T-cell (primary cell): ENCODE measurements at regions not wholly inside any gene's neighbourhood (a gene's known extent, or its start where the extent isn't known, plus 50 kb on each side); places are given as distances from the start of the nearest gene placed in this dataset.

Experiments used
- ATAC-seq, 4 experiments: fragments of 200-7000 bp in 3 of 4; fragments of 150-1000 bp in 1 of 4; cut with Tn5 transposase; replicated peaks in 1 of 4; 1 replicate in 3 of 4; 2 replicates in 1 of 4; pipeline ENCODE4 v1.10.0; 2021; ENCODE audit warnings: moderate library complexity in 3 of 4, mild to moderate bottlenecking in 2 of 4, moderate number of reproducible peaks in 1 of 4
- CTCF ChIA-PET, 2 donors: fragments of 300-600 bp; sonication (Branson Sonifier 250); formaldehyde crosslinking; loops; one replicate each; lab custom pipeline; 2022; ENCODE audit warnings: antibody characterized with exemption in 2 of 2; lab: Charles Lee
- POLR2A ChIA-PET, 2 donors: fragments of 300-600 bp; sonication (Branson Sonifier 250); formaldehyde crosslinking; loops; one replicate each; lab custom pipeline; 2022; ENCODE audit warnings: antibody characterized with exemption in 2 of 2; lab: Charles Lee
- DNase-seq, 35 experiments: peaks; one replicate each; pipeline versions ENCODE4 v3.0.0 to v3.0.0-alpha.2; 2013 to 2023
- H3K27ac ChIP-seq: one replicate; pipeline ENCODE4 v1.5.1; 2013; ENCODE audit warnings: low read length
- H3K27me3 ChIP-seq, 2 experiments: replicated peaks in 1 of 2; 1 replicate in 1 of 2; 2 replicates in 1 of 2; pipeline versions ENCODE4 v1.6.1 to v1.7.0; 2013; ENCODE audit warnings: low read length in 1 of 2, mixed read lengths in 1 of 2; ENCODE audit not compliant: control insufficient read depth in 2 of 2, insufficient read depth in 2 of 2; ENCODE audit errors: extremely low read depth in 1 of 2
- H3K36me3 ChIP-seq, 2 donors: 1 replicate in 1 of 2; 2 replicates in 1 of 2; pipeline versions ENCODE4 v1.6.1 to v1.7.0; 2013; ENCODE audit warnings: low read length in 1 of 2; ENCODE audit not compliant: control insufficient read depth in 2 of 2, insufficient read depth in 1 of 2; ENCODE audit errors: extremely low read depth in 1 of 2
- H3K4me1 ChIP-seq, 2 experiments: 1 replicate in 1 of 2; 2 replicates in 1 of 2; pipeline versions ENCODE4 v1.6.1 to v1.7.0; 2013; ENCODE audit warnings: low read length in 2 of 2, mixed read lengths in 1 of 2; ENCODE audit not compliant: insufficient read depth in 2 of 2, control insufficient read depth in 1 of 2; ENCODE audit errors: extremely low read depth in 1 of 2
- H3K4me3 ChIP-seq, 2 donors: 1 replicate in 1 of 2; 2 replicates in 1 of 2; pipeline versions ENCODE4 v1.5.1 to v1.7.0; 2013; ENCODE audit warnings: mild to moderate bottlenecking in 2 of 2, low read length in 1 of 2, moderate library complexity in 1 of 2; ENCODE audit not compliant: control insufficient read depth in 1 of 2; ENCODE audit errors: extremely low read depth in 1 of 2
- H3K9me3 ChIP-seq: 2 replicates; pipeline ENCODE4 v1.7.0; 2013
- H3K27ac Mint-ChIP-seq, 2 donors: one replicate each; pipeline ENCODE4 v1.8.0; 2020 to 2021; ENCODE audit warnings: mild to moderate bottlenecking in 2 of 2, mixed read lengths in 2 of 2
- H3K27me3 Mint-ChIP-seq, 2 donors: one replicate each; pipeline ENCODE4 v1.8.0; 2021 to 2022; ENCODE audit warnings: mixed read lengths in 2 of 2
- H3K36me3 Mint-ChIP-seq: one replicate; pipeline ENCODE4 v1.8.0; 2021; ENCODE audit warnings: mixed read lengths
- H3K4me1 Mint-ChIP-seq, 3 donors: one replicate each; pipeline ENCODE4 v1.8.0; 2020 to 2022; ENCODE audit warnings: mixed read lengths in 3 of 3, mild to moderate bottlenecking in 1 of 3
- H3K4me3 Mint-ChIP-seq, 3 donors: one replicate each; pipeline ENCODE4 v1.8.0; 2020 to 2022; ENCODE audit warnings: mild to moderate bottlenecking in 3 of 3, mixed read lengths in 3 of 3, moderate library complexity in 3 of 3
- H3K9me3 Mint-ChIP-seq, 3 donors: one replicate each; pipeline ENCODE4 v1.8.0; 2020 to 2022; ENCODE audit warnings: mixed read lengths in 3 of 3
- WGBS: methylation state at CpG from one replicate; pipeline ENCODE4 v1.1.5; 2013; ENCODE audit warnings: missing lambda C conversion rate; ENCODE audit not compliant: insufficient coverage; 5-methylcytosine and 5-hydroxymethylcytosine counted together

GRCh38 chr16:76669288-76669687 lies 392.1 kb downstream of the CNTNAP4 start:
- Mint-ChIP-seq H3K27ac (no peak overlapping the region), H3K9me3 (peaks cover 0 to 9% (median 3%) of the 10 kb centered on the region in 3 donors), H3K36me3 (no peaks in the 10 kb centered on the region), H3K27me3 (no peaks in the 10 kb centered on the region), H3K4me1 (no peaks in the 10 kb centered on the region), H3K4me3 (no peak overlapping the region)
- ChIA-PET CTCF (no interaction called here), POLR2A (no interaction called here)
- Histone ChIP-seq H3K27me3 (no peaks in the 10 kb centered on the region), H3K4me1 (no peaks in the 10 kb centered on the region), H3K36me3 (no peaks in the 10 kb centered on the region), H3K4me3 (no peak overlapping the region), H3K9me3 (no peaks in the 10 kb centered on the region), H3K27ac (no peak overlapping the region)
- DNase-seq (no peak), ATAC-seq (no peak)
- WGBS = 17% methylated on average over 1 of the region's 3 CpGs

DNA sequence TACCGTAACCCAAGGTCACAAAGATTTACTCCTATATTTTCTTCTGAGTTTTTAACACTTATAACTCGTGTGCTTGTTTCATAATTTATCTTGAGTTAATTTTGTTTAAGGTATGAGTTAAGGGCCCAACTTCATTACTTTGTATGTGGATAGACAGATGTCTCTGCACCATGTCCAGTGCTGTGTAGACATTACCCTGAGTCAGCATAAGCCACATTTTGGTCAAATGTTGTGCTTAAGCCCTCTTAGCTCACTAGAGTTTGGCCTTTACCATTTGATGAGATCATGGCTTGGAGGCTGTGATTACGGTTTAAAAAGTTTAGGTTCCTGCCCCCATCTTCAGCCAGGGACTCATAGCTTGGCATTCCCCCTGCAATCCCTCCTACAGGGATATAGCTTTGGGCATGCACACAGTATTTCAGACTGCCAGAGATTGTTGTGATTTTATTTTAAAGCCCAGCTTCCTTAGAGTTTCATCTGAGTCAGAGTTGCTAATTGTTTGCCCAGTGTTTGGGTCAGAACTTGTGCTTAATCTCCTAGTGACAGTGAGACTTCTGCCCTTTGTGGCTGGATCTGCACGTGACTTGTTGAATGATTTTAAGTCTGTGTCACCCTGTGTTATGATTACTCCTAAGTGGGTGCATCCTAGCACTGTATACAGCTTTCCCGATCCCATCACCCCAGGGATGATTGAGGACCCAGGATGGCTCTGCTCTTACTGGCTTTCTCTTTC lies 393.1 kb downstream of the CNTNAP4 start:
- Histone ChIP-seq H3K4me1 (no peaks in the 10 kb centered on the region), H3K4me3 (no peak overlapping the region), H3K27ac (no peak overlapping the region), H3K27me3 (no peaks in the 10 kb centered on the region), H3K9me3 (no peaks in the 10 kb centered on the region), H3K36me3 (no peaks in the 10 kb centered on the region)
- DNase-seq (no peak), ATAC-seq (no peak)
- peaks cover 0 to 5% (median 3%) of the 10 kb centered on the region in 3 donors for H3K9me3 Mint-ChIP-seq
- no peaks in the 10 kb centered on the region for H3K27me3 Mint-ChIP-seq
- CTCF ChIA-PET = no interaction called here
- POLR2A ChIA-PET = no interaction called here
- no CpG with 5 or more reads among the region's 5 CpGs for WGBS
- no peak overlapping the region for H3K4me3 Mint-ChIP-seq
- H3K4me1 Mint-ChIP-seq = no peaks in the 10 kb centered on the region
- H3K27ac Mint-ChIP-seq = no peak overlapping the region
- H3K36me3 Mint-ChIP-seq = no peaks in the 10 kb centered on the region

DNA sequence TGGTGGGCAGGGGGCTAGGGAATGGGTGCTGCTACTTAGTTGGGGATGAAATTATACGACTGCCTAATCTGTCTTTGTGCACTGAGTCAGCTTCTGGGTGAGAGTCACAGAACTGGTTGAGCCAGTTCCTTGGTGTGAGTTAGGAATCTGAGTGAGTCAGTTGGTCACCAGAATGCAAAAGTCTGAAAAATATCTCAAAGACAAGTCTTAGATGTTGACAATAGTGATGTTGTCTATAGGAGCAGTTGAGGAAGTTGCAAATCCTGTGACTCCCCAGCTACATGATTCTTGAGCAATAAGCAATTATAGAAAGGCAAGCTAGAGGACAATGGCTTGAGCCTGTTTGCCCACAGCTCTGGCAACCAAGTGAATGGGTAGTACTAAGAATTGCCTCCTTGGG lies 399.2 kb downstream of the CNTNAP4 start:
- no peak overlapping the region for H3K27ac ChIP-seq
- CTCF ChIA-PET = no interaction called here
- no peak overlapping the region for H3K4me3 Mint-ChIP-seq
- no peaks in the 10 kb centered on the region for H3K36me3 ChIP-seq
- no peaks in the 10 kb centered on the region for H3K27me3 Mint-ChIP-seq
- H3K9me3 Mint-ChIP-seq = peaks cover 0 to 16% (median 3%) of the 10 kb centered on the region in 3 donors
- no peaks in the 10 kb centered on the region for H3K4me1 Mint-ChIP-seq
- ATAC-seq (no peak), DNase-seq (no peak)
- no peak overlapping the region for H3K27ac Mint-ChIP-seq
- no peaks in the 10 kb centered on the region for H3K9me3 ChIP-seq
- H3K36me3 Mint-ChIP-seq = no peaks in the 10 kb centered on the region
- 45% methylated on average over 1 of the region's 1 CpG for WGBS
- POLR2A ChIA-PET = no interaction called here
- H3K4me1 ChIP-seq = no peaks in the 10 kb centered on the region
- no peaks in the 10 kb centered on the region for H3K27me3 ChIP-seq
- H3K4me3 ChIP-seq = no peak overlapping the region

- no peaks in the 10 kb centered on the region for H3K27me3 Mint-ChIP-seq
- ATAC-seq (no peak), DNase-seq (no peak)
- H3K4me3 Mint-ChIP-seq = no peak overlapping the region
- H3K27ac ChIP-seq = no peak overlapping the region
- H3K4me1 Mint-ChIP-seq = no peaks in the 10 kb centered on the region
- no peak overlapping the region for H3K27ac Mint-ChIP-seq
- H3K4me3 ChIP-seq = no peak overlapping the region
- H3K9me3 Mint-ChIP-seq = peaks cover 0 to 20% (median 5%) of the 10 kb centered on the region in 3 donors
- WGBS = no CpG with 5 or more reads among the region's 4 CpGs
- ChIA-PET CTCF (no interaction called here), POLR2A (no interaction called here)
- H3K27me3 ChIP-seq = no peaks in the 10 kb centered on the region
- no peaks in the 10 kb centered on the region for H3K36me3 Mint-ChIP-seq
- no peaks in the 10 kb centered on the region for H3K4me1 ChIP-seq
- no peaks in the 10 kb centered on the region for H3K9me3 ChIP-seq
- H3K36me3 ChIP-seq = no peaks in the 10 kb centered on the region
Measured at GRCh38 chr16:76681296-76681695, 404.1 kb downstream of the CNTNAP4 start.

- Histone ChIP-seq H3K9me3 (no peaks in the 10 kb centered on the region), H3K4me3 (no peak overlapping the region), H3K27ac (no peak overlapping the region), H3K27me3 (no peaks in the 10 kb centered on the region), H3K36me3 (no peaks in the 10 kb centered on the region), H3K4me1 (no peaks in the 10 kb centered on the region)
- no peaks in the 10 kb centered on the region for H3K36me3 Mint-ChIP-seq
- 40% methylated on average over 1 of the region's 4 CpGs for WGBS
- ChIA-PET POLR2A (no interaction called here), CTCF (interaction anchor here in 1 of 2 donors (0.6 kb wide), 1 partner anchor 258 kb away, joined by 11 read pairs; no protein-coding TSS in a partner anchor)
- no peaks in the 10 kb centered on the region for H3K4me1 Mint-ChIP-seq
- peaks cover 0 to 19% (median 7%) of the 10 kb centered on the region in 3 donors for H3K9me3 Mint-ChIP-seq
- H3K4me3 Mint-ChIP-seq = no peak overlapping the region
- DNase-seq (no peak), ATAC-seq (no peak)
- H3K27ac Mint-ChIP-seq = no peak overlapping the region
- no peaks in the 10 kb centered on the region for H3K27me3 Mint-ChIP-seq
Measured at GRCh38 chr16:76683051-76683450, 405.9 kb downstream of the CNTNAP4 start.

- Mint-ChIP-seq H3K9me3 (peaks cover 7 to 13% (median 9%) of the 10 kb centered on the region in 3 donors), H3K4me3 (no peak overlapping the region), H3K36me3 (no peaks in the 10 kb centered on the region), H3K4me1 (no peaks in the 10 kb centered on the region), H3K27me3 (no peaks in the 10 kb centered on the region), H3K27ac (no peak overlapping the region)
- ChIA-PET POLR2A (no interaction called here), CTCF (no interaction called here)
- H3K27ac ChIP-seq = no peak overlapping the region
- no peak overlapping the region for H3K4me3 ChIP-seq
- no peaks in the 10 kb centered on the region for H3K9me3 ChIP-seq
- H3K4me1 ChIP-seq = no peaks in the 10 kb centered on the region
- no peaks in the 10 kb centered on the region for H3K27me3 ChIP-seq
- H3K36me3 ChIP-seq = no peaks in the 10 kb centered on the region
- 100% methylated on average over 1 of the region's 2 CpGs for WGBS
- no peak for ATAC-seq
- no peak for DNase-seq
Measured at GRCh38 chr16:76696876-76697275, 419.7 kb downstream of the CNTNAP4 start.

- CTCF ChIA-PET = no interaction called here
- Mint-ChIP-seq H3K4me1 (no peaks in the 10 kb centered on the region), H3K27ac (no peak overlapping the region), H3K4me3 (no peak overlapping the region), H3K9me3 (peaks cover 0 to 8% (median 0%) of the 10 kb centered on the region in 3 donors), H3K27me3 (no peaks in the 10 kb centered on the region), H3K36me3 (no peaks in the 10 kb centered on the region)
- H3K36me3 ChIP-seq = no peaks in the 10 kb centered on the region
- no peak for ATAC-seq
- no peaks in the 10 kb centered on the region for H3K27me3 ChIP-seq
- no peak overlapping the region for H3K27ac ChIP-seq
- POLR2A ChIA-PET = no interaction called here
- H3K4me3 ChIP-seq = no peak overlapping the region
- no peaks in the 10 kb centered on the region for H3K4me1 ChIP-seq
- H3K9me3 ChIP-seq = no peaks in the 10 kb centered on the region
- no peak for DNase-seq
Measured at GRCh38 chr16:76705892-76706291, 428.7 kb downstream of the CNTNAP4 start.
